Stimulated activated CD4-positive, alpha-beta T cell treated with anti-CD3 and anti-CD28 coated beads, TNF-alpha, amount 100 ng/mL, for 1 hour (primary cell): ENCODE measurements at regions not wholly inside any gene's neighbourhood (a gene's known extent, or its start where the extent isn't known, plus 50 kb on each side); places are given as distances from the start of the nearest gene placed in this dataset.

Experiments used
- DNase-seq, 3 donors: peaks; one replicate each; pipeline ENCODE4 v3.0.0-alpha.2; 2020; ENCODE audit warnings: low read depth in 3 of 3, low spot score in 1 of 3

DNA sequence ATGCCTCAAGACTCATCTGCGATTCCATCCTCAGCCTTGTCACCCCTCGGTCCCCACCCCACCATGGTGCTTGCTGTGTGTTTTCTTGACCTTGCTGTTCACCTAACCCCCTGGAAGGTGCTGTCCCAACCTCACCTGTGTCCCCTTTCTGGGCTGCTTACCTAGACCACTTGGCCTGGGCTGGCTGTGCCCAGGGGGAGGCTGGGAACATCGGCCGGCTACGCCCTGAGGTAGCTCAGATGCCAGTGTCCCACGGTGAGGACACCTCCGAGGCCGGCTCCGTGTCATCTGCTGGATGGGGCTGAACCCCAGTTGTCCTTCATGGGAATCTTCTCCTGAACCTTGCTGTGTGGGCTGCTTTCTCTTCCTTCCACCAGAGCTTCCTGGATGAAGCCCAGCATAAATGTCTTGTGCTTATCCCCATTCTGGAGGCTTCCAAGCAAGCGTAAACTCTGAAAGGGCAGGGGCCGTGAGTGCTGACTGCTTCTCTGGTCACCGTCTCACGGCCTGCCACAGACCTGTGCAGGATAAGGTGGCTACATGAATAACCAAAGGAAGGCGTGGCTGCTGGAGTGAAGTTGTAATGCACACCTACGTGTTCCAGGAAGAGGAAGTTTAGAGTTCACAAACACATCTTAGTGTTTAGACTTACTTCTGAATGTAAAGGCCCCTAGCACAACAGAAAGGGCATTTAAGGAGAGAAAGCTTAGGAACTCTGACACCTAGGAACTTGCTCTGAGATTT lies 724.3 kb downstream of the TBC1D22A start:
- no peak for DNase-seq

GRCh38 chr22:47484960-47485569 lies 722.6 kb downstream of the TBC1D22A start:
- DNase-seq, result no peak

DNA sequence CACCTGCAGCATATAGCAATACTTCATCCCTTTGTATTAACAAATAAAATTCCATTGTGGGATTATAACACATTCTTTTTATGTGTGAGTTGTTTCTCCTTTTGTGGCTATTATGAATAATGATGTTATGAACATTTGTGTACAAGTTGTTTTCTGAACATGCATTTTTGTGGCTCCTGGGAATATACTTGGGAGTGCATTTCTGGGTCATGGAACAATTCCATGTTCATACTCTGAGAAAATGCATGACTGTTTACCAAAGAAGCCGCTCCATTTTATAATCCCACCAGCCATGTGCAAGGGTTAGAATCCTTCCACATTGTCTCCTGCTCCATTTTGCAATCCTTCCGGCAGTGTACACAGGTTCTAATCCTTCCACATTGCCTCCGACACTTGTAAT lies 713.8 kb downstream of the TBC1D22A start:
- no peak for DNase-seq

DNA sequence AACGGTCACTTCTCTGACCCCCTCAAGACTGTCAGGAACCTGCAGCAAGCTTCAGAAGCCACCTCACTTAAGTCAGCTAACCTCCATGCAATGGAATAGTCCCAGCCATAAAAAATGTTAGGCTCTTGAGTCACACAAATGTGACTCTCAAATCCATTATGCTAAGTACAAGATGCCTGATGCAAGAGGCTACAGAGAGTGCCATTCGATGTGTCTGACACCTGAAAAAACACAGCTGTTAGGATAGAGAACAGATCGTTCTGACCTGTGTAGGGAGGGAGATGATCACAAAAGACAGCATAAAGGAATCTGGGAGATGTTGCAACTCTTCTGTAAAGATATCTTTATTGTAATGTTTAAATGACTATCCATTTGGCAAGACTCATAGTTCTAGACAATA lies 712.4 kb downstream of the TBC1D22A start:
- no peak for DNase-seq

DNA sequence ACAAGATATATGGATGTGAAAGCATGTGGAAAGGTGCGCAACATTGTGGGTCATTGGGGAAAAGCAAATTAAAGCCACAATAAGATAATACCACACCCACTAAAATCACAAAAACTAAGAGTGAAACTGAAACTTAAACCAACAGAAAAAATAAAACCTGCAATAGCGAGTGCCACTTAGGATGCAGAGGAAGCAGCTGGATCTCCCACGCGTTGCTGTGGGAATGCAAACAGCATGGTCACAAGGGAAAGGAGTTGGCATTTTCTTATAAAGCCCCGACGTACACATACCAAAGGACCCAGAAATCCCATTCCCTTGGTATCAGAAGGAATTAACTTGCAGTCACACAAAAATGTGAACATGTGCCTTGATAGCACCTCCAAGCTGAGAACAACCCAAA lies 712.0 kb downstream of the TBC1D22A start:
- no peak for DNase-seq

DNA sequence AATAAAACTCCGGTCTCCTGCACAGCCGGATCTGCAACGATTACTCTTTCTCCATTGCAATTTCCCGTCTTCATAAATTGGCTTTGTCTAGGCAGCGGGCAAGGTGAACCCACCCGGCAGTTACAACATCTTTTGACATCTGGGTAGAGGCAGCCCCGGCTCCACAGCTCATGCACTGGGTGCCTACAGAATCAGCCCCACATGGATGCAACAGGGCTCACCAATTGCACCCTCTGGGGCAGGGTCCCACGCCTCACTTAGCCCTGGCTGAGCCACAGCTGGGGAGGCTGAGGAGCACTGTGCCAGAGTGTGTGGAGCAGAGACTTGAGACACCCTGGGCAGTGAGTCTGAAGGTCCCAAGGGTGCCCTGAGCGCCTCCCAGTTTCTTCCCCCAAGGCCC lies 710.2 kb downstream of the TBC1D22A start:
- DNase-seq, result no peak

DNA sequence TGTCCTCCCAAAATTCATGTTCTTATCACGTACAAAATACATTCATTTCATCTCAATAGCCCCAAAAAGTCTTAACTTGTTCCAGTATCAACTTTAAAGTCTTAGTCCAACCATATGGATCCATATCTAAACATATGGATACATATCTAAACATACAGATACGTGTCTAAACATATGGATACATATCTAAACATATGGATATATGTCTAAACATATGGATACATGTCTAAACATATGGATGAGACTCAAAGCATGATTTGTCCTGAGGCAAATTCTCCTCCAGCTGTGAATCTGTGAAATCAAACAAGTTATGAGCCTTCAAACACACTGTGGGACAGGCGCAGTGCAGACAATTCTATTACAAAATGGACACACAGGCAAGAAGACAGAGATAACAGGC lies 709.0 kb downstream of the TBC1D22A start:
- DNase-seq, result no peak

DNA sequence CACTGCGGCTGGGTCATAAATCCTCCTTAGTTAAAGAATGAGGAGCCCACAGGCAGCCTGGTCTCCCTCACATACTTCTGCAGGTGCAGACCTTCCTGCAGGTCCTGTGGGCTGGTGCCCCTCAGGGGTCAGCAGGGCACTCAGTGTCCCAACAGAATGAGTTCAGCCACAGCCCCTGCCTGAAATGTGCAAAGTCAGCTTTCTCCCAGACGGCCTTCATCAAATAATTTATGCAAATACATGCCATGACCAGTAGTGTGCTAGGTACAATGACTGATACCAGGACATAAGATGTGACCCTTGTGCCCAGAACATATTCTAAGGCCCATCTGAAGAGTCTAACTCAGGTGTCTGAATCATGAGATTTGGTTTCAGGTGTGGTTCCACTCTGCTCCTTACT lies 703.4 kb downstream of the TBC1D22A start:
- DNase-seq, result no peak

GRCh38 chr22:47465222-47465621 lies 702.8 kb downstream of the TBC1D22A start:
- no peak for DNase-seq

- no peak for DNase-seq
Measured at GRCh38 chr22:47463220-47463619, 700.8 kb downstream of the TBC1D22A start.

DNA sequence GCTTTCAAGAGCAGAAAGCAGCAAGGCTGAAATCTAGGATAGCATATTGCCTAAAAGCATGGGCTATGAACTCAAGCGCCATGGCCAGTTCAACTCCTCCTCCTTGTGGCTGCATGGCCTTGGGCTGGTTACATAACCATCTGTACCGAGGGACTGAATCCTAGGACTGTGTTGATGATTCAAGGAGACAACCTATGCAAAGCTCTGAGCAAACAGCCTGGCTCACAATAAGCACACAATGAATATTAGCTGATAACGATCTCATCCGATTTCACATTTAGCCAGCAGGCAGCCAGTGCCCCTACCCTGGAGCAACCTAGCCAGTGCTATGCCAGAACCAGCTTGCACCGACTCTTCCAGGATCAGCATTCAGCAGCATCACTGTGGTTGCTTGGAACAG lies 698.4 kb downstream of the TBC1D22A start:
- DNase-seq, result no peak

GRCh38 chr22:47460176-47460575 lies 697.7 kb downstream of the TBC1D22A start:
- no peak for DNase-seq

DNA sequence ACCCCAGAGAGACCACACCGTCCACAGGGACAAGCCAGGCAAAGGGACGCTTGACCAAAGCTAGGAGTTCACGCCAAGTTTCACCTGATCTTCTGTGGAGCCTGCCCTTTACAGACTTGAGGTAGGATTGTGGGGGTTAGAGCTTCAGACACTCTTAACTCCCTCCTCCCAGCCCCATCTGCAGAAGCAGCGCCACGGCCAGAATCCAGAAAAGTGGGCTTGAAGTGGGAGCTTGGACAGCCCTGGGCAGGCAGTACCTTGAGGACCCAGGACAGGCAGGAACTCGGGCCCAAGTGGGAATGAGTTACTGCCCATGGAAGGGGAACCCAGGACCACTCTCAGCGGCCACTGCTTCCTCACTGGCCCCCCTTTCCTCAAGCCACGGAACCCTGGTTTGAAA lies 695.9 kb downstream of the TBC1D22A start:
- no peak for DNase-seq

DNA sequence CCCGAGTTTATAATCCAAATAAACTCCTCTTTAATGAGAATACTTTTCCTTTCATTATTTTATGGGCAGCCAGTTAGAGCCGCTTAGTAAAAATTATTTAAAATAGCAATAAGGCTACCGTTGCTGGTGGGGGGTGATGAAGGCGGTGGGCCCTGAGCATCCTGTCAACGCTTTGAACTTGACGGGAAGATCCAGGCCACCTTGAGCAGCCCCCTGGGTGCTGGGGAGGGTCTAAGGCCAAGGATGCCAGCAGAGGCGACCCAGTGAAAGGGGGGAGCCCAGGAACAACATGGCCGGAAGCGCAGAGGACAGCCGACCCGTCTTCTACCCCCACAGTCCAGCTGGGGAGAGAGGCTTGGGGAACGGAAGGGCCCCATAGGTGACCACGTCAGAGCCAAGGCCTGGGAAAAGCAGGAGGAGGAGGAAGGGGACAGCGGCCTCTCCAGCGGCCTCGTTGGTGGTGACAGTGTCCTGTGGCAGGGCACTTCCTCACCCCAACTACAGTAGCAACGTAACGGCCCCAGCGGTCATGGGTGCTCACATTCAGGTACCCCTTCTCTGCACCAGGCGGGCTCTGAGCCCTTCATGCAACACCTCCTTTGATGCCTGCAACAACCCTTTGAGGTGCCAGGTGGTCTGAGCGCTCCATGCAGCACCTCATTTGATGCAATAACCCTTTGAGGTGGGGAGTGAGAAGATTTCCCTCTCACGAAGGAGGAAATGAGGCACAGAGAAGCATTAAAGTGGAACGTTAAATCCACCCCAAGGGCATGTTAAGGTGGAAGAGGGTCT lies 695.3 kb downstream of the TBC1D22A start:
- no peak for DNase-seq

GRCh38 chr22:47457021-47457420 lies 694.6 kb downstream of the TBC1D22A start:
- DNase-seq, result no peak

DNA sequence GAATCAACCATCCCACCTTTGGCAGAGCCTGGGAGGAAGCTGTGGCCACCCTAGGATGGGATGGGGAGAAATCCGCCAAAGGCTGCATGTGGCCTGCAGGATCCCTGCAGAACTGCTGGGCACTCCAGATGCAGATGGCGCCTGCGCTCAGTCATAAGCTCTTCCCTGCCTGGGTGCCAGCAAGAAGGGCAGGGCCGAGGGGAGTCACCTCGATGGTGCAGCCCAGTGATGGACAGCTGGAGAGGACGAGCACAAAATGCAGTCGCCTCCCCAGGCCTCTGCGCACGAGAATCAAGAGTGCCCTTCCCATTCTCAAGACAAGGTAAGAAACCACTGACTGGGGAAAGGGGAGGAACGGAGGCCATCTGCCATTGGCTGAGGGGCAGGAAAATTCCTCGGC lies 693.6 kb downstream of the TBC1D22A start:
- DNase-seq, result no peak

GRCh38 chr22:47453049-47453448 lies 690.6 kb downstream of the TBC1D22A start:
- DNase-seq, result no peak

DNA sequence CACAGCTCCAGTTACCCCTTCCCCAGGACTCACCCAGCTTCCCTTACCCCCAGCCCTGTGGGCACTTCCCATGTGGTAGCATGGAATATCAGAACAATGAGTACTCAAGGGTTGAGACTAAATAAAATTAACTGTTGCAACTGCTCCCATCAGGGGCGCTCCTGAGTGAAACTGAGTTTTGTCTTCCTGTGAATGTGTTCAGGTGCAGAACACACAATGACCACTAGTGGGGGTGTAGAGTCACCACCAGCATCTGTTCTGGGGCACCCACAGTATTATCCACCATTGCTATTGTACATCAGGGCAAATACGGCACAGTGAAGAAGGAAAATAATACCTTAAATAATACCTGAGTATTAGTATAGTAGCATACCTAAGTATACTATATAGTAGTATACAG lies 689.7 kb downstream of the TBC1D22A start:
- no peak for DNase-seq

DNA sequence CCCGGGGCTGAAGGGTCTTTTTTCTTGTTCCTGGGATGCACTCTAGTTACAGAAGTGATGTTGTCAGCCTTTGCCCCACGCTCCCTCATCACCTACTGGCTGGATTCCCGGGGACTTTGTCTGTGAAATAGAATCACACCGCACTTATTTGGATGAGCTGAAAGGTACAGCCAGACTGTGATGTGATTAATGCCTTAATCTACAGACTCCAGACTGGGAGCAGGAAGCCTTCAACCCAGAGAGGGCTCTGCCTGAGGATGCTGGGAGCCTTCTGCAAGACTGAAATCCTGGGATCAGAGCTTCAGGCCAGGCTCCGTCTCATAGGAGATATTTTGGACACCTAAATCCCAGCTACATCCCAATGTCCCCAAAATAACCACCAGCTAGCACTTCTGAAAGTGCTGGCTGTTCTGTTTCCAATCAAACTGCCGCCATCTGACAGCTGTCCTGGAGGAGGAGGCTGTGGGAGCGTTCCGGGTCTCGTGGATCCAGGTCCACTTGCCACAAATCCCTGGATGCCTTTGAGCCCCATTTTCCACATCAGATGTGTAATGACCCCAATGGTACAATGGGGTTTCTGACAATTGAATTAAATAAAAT lies 688.5 kb downstream of the TBC1D22A start:
- no peak for DNase-seq

DNA sequence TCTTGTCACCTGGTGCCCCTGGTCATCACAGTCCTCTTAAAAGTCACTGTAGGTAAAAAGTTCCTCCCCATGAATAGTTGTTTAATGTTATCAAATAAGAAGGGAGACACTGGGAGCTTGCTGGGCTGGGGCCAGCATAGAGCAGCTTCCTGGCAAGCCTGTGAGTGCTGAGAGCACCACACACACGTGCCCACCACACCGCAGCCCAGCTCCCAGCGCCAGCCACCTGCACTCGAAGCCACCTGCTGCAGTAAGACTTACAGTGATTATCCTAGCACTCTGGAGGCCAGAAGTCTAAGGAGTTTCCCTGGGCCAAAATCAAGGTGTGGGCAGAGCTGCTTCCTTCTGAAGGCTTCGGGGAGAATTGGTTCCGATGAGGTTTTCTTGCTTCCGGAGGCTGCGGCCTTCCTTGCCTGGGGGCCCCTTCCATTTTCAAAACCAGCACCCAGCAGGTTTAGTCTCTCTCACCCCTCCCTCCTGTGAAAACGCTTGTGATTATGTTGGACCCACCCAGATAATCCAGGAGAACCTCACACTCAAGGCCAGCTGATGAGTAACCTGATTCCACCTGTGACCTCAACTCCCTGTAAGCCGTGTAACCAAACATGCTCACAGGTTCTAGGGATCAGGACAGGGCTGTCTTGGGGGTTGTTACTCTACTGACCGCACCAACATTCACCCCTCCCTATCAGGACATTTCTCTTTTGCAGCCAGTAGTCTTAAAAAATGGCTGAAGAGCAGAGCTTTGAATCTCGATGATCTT lies 687.2 kb downstream of the TBC1D22A start:
- DNase-seq, result no peak
